ENCODE measurements at regions not wholly inside any gene's neighbourhood (a gene's known extent, or its start where the extent isn't known, plus 50 kb on each side); places are given as distances from the start of the nearest gene placed in this dataset.

DNA sequence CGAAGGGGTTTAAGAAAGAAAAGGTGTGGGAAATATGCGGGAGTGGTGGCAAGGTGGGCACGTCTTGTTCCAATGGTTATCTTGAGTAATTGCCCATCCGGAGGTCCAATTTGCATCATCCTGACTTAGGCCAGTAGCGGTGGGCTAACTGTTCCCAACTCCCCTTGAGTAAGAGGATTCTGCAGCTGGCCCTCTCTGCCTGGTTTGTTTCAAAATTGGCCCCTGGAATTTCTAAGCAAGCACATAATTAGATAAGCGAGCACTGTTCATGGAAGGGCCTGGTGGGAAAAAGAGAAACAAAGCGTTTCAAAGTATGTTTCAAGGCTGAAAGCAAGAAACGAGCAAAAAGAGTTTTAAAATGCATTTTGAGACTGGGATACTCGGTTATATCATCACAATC lies 198.2 kb downstream of the CEP135 start:
- Histone ChIP-seq H3K4me2 (ENCODE audit: insufficient read depth in 1 of 2, low read depth in 2 of 2, low read length in 2 of 2) (no peak overlapping the region), H2BK20ac (ENCODE audit: low read length) (no peak overlapping the region), H2BK15ac (ENCODE audit: low read length) (no peak overlapping the region), H3K9ac (replicated peaks in 1 of 4; ENCODE audit: extremely low read depth in 1 of 4, low read depth in 3 of 4, low read length in 3 of 4) (no peak overlapping the region), H3K4ac (replicated peaks; ENCODE audit: insufficient read length, low read depth, low read length) (no peak overlapping the region), H3K23ac (ENCODE audit: insufficient read length) (no peak overlapping the region), H3K27me3 (replicated peaks in 1 of 4; ENCODE audit: control insufficient read depth in 3 of 4, extremely low read depth in 1 of 4, insufficient read depth in 3 of 4, low read length in 3 of 4) (no peaks in the 10 kb centered on the region), H2AK5ac (ENCODE audit: low read depth, low read length) (no peak overlapping the region), H2BK120ac (replicated peaks; ENCODE audit: low read depth, low read length) (no peak overlapping the region), H4K91ac (replicated peaks; ENCODE audit: insufficient read length, low read length) (no peak overlapping the region), H3K79me2 (ENCODE audit: control insufficient read depth in 1 of 2, insufficient read depth in 2 of 2, low read length in 2 of 2) (peaks cover 0 to 5% of the 10 kb centered on the region in 2 experiments; a peak in 1 of 4 replicates), H3K79me1 (ENCODE audit: low read depth, low read length) (no peaks in the 10 kb centered on the region), H2BK12ac (ENCODE audit: low read depth, low read length) (no peak overlapping the region), H2AFZ (ENCODE audit: low read length) (no peak overlapping the region), H3K36me3 (ENCODE audit: control insufficient read depth in 2 of 4, insufficient read depth in 4 of 4, low read length in 3 of 4) (no peaks in the 10 kb centered on the region), H3K4me1 (replicated peaks in 1 of 4; ENCODE audit: control insufficient read depth in 3 of 4, insufficient read depth in 4 of 4, low read length in 3 of 4) (peaks cover 0 to 2% (median under 1%) of the 10 kb centered on the region in 4 experiments; a peak in 1 of 7 replicates), H4K20me1 (replicated peaks in 1 of 2; ENCODE audit: control insufficient read depth in 1 of 2, insufficient read depth in 2 of 2, low read length in 2 of 2) (no peaks in the 10 kb centered on the region), H3K27ac (ENCODE audit: low read depth, low read length) (no peak overlapping the region), H4K8ac (ENCODE audit: extremely low read depth, insufficient read depth, low read length) (no peak overlapping the region), H3K9me3 (ENCODE audit: insufficient read depth in 2 of 2, low read depth in 1 of 2, low read length in 1 of 2) (no peaks in the 10 kb centered on the region), H3K23me2 (ENCODE audit: low read depth, low read length) (no peaks in the 10 kb centered on the region), H3K18ac (ENCODE audit: extremely low read depth, low read length) (no peak overlapping the region), H3K56ac (replicated peaks; ENCODE audit: insufficient read length, low read depth, low read length) (no peak overlapping the region), H3K14ac (ENCODE audit: insufficient read length) (no peak overlapping the region), H2BK5ac (ENCODE audit: low read depth, low read length) (no peak overlapping the region), H4K5ac (ENCODE audit: insufficient read length, low read depth, low read length) (no peak overlapping the region), H3K4me3 (ENCODE audit: extremely low read depth in 1 of 4, insufficient read depth in 2 of 4, low read depth in 3 of 4, low read length in 4 of 4) (no peak overlapping the region)
- DNase-seq (ENCODE audit: low read depth in 1 of 2, low spot score in 2 of 2) (no peak), FAIRE-seq (no peak)
- CTCF ChIA-PET (ENCODE audit: partially characterized antibody): no interaction called here
- 91% methylated on average over 9 of the region's 9 CpGs; no CpG with 5 or more reads in 1 of the 2 experiments for WGBS, 2 experiments (ENCODE audit: extremely low coverage in 1 of 2, insufficient coverage in 1 of 2, insufficient read length in 1 of 2, insufficient replicate concordance in 2 of 2, low coverage in 1 of 2, low lambda C conversion rate in 2 of 2, missing lambda C conversion rate in 1 of 2)
- POLR2A ChIA-PET (ENCODE audit: partially characterized antibody): interaction anchor here (1.0 kb wide), 1 partner anchor 14 kb away, joined by 3 read pairs; no protein-coding TSS in a partner anchor
- TF ChIP-seq KDM5A (IDR thresholded peaks at IDR 0.05; ENCODE audit: low read length) (no peak), SP2 (IDR thresholded peaks at IDR 0.05; ENCODE audit: low read length) (no peak), RNF2 (IDR thresholded peaks at IDR 0.05; ENCODE audit: borderline replicate concordance, low read depth, low read length, missing control alignments, poor library complexity, severe bottlenecking) (no peak), EZH2 (IDR thresholded peaks at IDR 0.05; ENCODE audit: low read depth, low read length, severe bottlenecking) (no peak), NRF1 (IDR thresholded peaks at IDR 0.05; ENCODE audit: low read depth, low read length) (no peak), KDM1A (IDR thresholded peaks at IDR 0.05; ENCODE audit: borderline replicate concordance, low read length) (no peak), EP300 (IDR thresholded peaks at IDR 0.05; ENCODE audit: borderline replicate concordance in 1 of 2, low read depth in 2 of 2, low read length in 2 of 2) (no peak), SP1 (IDR thresholded peaks at IDR 0.05; ENCODE audit: low read depth, low read length) (no peak), SIN3A (conservative IDR thresholded peaks at IDR 0.05 in 1 of 2, IDR thresholded peaks at IDR 0.05 in 1 of 2; ENCODE audit: low read depth in 1 of 2, low read length in 2 of 2) (no peak), SP4 (IDR thresholded peaks at IDR 0.05; ENCODE audit: low read length) (no peak), CHD1 (IDR thresholded peaks at IDR 0.05; ENCODE audit: low read depth, low read length) (no peak), POLR2AphosphoS5 (IDR thresholded peaks at IDR 0.05; ENCODE audit: low read depth, low read length) (no peak), ASH2L (IDR thresholded peaks at IDR 0.05; ENCODE audit: low read length) (no peak)
- TF ChIP-seq, protein P1, sequence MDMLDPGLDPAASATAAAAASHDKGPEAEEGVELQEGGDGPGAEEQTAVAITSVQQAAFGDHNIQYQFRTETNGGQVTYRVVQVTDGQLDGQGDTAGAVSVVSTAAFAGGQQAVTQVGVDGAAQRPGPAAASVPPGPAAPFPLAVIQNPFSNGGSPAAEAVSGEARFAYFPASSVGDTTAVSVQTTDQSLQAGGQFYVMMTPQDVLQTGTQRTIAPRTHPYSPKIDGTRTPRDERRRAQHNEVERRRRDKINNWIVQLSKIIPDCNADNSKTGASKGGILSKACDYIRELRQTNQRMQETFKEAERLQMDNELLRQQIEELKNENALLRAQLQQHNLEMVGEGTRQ (IDR thresholded peaks at IDR 0.05; ENCODE audit: low read length): no peak
